Tibial nerve (tissue), 4 donors: ENCODE measurements at regions not wholly inside any gene's neighbourhood (a gene's known extent, or its start where the extent isn't known, plus 50 kb on each side); places are given as distances from the start of the nearest gene placed in this dataset.

Experiments
- EP300 ChIP-seq, 2 donors: sonication (generic); formaldehyde crosslinking; IDR thresholded peaks; one replicate each; pipeline ENCODE4 v1.6.1; 2017; ENCODE audit warnings: antibody characterized with exemption in 2 of 2, mild to moderate bottlenecking in 1 of 2
- POLR2A ChIP-seq, 2 donors: fragments of 450-650 bp; IDR thresholded peaks; one replicate each; pipeline ENCODE4 v1.6.1; 2017; ENCODE audit warnings: antibody characterized with exemption in 2 of 2, mild to moderate bottlenecking in 2 of 2, moderate library complexity in 2 of 2
- TF ChIP-seq, protein P1 (sequence below), 5 experiments: fragments of 200-600 bp in 3 of 5; fragments of 450-650 bp in 2 of 5; sonication (generic) in 3 of 5; IDR thresholded peaks; one replicate each; pipeline ENCODE4 v1.5.1; 2016 to 2019; ENCODE audit warnings: antibody characterized with exemption in 5 of 5, mild to moderate bottlenecking in 3 of 5, moderate library complexity in 2 of 5

DNA sequence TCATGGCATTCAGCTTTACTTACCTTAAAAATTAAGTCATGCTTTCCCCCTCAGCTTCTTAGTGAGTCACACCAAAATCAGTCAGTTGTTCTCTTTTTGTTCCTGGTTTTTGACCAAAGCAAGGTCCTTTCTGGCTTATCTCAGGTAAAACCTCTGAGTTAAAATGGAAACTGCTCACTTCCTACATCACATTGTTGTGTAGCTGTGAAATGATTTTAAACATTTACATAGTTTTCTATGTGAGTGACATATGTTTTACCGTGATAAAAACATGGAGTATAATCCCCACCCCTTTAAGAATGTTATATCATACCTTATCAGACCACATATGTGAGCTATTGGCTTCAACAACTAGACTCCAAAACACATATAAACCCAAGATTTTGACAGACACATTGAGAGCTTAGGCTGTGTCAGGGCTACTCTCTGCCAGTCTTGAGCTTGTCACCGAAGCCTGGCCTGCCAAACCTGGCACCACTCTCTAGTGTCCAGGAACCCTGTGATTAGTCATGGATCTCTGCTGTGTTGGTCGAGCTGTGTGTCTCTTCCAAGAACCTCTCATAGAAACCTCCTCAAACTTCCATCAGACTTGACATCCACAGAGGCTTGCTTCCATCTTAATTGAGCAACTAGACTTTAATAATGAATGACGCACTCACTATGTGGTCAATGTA lies 113.7 kb upstream of the FOXN2 start:
- TF ChIP-seq, protein P1, sequence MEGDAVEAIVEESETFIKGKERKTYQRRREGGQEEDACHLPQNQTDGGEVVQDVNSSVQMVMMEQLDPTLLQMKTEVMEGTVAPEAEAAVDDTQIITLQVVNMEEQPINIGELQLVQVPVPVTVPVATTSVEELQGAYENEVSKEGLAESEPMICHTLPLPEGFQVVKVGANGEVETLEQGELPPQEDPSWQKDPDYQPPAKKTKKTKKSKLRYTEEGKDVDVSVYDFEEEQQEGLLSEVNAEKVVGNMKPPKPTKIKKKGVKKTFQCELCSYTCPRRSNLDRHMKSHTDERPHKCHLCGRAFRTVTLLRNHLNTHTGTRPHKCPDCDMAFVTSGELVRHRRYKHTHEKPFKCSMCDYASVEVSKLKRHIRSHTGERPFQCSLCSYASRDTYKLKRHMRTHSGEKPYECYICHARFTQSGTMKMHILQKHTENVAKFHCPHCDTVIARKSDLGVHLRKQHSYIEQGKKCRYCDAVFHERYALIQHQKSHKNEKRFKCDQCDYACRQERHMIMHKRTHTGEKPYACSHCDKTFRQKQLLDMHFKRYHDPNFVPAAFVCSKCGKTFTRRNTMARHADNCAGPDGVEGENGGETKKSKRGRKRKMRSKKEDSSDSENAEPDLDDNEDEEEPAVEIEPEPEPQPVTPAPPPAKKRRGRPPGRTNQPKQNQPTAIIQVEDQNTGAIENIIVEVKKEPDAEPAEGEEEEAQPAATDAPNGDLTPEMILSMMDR (IDR thresholded peaks at IDR 0.05), result no peak
- no peak for TF ChIP-seq EP300 (IDR thresholded peaks at IDR 0.05)
- TF ChIP-seq POLR2A (IDR thresholded peaks at IDR 0.05), result no peak
